Stimulated activated naive B cell treated with anti-CD40 and anti-IgM and Interleukin-4, amounts not matched to agents 10 μg/mL and 1 μg/mL and 100 μg/mL, for 72 hours (primary cell): ENCODE measurements at regions not wholly inside any gene's neighbourhood (a gene's known extent, or its start where the extent isn't known, plus 50 kb on each side); places are given as distances from the start of the nearest gene placed in this dataset.
A peak's percentile ranks its signal among the peaks of the same experiment; 100 is the strongest.

Experiments
- ATAC-seq, 2 donors: fragments of 150-1000 bp; cut with Tn5 transposase; replicated peaks; 2 replicates each; pipeline ENCODE4 v1.10.0; 2021; ENCODE audit warnings: moderate library complexity in 1 of 2
- DNase-seq: peaks from one replicate; pipeline ENCODE4 v3.0.0; 2021
- H3K27ac Mint-ChIP-seq: one replicate; pipeline ENCODE4 v1.8.0; 2022; ENCODE audit warnings: mild to moderate bottlenecking, mixed read lengths
- H3K27me3 Mint-ChIP-seq, 2 donors: one replicate each; pipeline ENCODE4 v1.8.0; 2022; ENCODE audit warnings: mixed read lengths in 2 of 2
- H3K36me3 Mint-ChIP-seq, 2 donors: one replicate each; pipeline ENCODE4 v1.8.0; 2022; ENCODE audit warnings: mixed read lengths in 2 of 2, mild to moderate bottlenecking in 1 of 2
- H3K4me1 Mint-ChIP-seq, 2 donors: one replicate each; pipeline ENCODE4 v1.8.0; 2022; ENCODE audit warnings: mixed read lengths in 2 of 2, mild to moderate bottlenecking in 1 of 2
- H3K4me3 Mint-ChIP-seq, 2 donors: one replicate each; pipeline ENCODE4 v1.8.0; 2022; ENCODE audit warnings: mild to moderate bottlenecking in 2 of 2, mixed read lengths in 2 of 2, moderate library complexity in 1 of 2
- H3K9me3 Mint-ChIP-seq, 2 donors: one replicate each; pipeline ENCODE4 v1.8.0; 2022; ENCODE audit warnings: mixed read lengths in 2 of 2, mild to moderate bottlenecking in 1 of 2

DNA sequence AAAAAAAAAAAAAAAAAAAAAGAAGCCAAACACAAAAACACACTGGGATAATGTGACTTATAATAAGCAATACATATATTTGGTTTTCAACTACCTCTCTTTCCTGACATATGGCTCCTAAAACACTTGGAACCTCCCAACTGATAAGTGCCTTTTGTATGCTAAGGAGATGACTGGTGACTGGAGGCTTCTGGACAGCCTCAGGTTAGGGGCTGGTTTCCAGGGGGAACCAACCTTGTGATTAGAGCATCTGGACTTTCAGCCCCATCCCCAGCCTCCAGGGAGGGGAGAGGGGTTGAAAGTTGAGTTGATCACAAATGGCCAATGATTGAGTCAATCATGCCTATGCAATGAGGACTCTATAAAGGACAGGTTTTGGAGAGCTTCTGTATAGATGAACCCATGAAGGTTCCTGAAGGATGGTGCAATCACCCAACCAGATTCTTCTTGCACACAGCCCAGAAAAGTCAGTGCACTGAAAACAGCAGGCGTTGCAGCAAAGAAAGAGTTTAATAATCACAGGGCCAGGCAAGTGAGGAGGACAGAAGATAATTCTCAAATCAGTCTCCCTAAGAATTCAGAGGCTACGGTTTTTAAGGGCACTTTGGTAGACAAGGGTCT is 276.7 kb downstream of the AUH start:
- Mint-ChIP-seq H3K4me1 (peaks cover 9 to 28% of the 10 kb centered on the region in 2 donors), H3K27ac (no peak overlapping the region), H3K9me3 (peaks cover 0 to 4% of the 10 kb centered on the region in 2 donors), H3K36me3 (peaks cover 0 to 3% of the 10 kb centered on the region in 2 donors), H3K4me3 (no peak overlapping the region), H3K27me3 (peaks cover 0 to 5% of the 10 kb centered on the region in 2 donors)
- ATAC-seq: no peak
- no peak for DNase-seq

GRCh38 chr9:91085517-91086291 is 276.0 kb downstream of the AUH start:
- Mint-ChIP-seq H3K4me1 (peaks cover 12 to 33% of the 10 kb centered on the region in 2 donors), H3K4me3 (no peak overlapping the region), H3K27me3 (peaks cover 0 to 5% of the 10 kb centered on the region in 2 donors), H3K9me3 (peaks cover 0 to 4% of the 10 kb centered on the region in 2 donors), H3K36me3 (peaks cover 0 to 3% of the 10 kb centered on the region in 2 donors), H3K27ac (no peak overlapping the region)
- DNase-seq (no peak), ATAC-seq (peak in 1 of 2 donors; percentile 19)

DNA sequence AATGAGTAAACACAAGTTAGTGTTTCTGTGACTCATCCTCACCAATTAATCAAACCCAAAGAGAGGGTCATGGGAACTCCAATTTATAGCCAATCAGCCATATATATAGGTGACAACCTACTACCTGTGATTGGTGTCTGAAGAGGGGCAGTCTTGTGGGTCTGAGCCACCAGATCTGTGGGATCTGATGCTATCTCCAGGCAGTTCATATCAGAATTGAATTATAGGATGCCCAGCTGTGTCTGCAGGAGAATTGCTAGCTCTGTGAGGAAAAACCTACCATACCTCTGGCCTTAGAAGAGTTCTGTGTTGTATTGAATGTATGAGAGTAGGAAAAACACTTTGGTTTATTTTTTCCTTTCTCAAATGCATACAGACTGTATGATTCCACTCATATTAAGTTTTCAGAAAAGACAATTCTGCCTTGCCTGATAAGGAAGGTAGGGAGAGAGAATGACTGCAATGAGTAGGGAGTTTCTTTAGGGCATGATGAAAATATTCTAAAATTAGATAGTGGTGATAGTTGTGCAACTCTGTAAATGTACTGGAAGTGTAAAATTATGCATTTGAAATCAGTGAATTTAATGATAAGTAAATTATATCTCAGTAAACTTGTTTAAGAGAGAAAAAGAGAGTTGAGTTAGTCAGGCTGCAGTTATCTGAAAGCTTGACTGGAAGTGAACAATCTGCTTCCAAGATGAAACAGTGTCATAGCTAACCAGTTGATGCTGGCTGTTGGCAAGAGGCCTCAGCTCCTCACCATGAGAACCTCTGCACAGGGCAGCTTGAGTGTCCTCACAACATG is 274.9 kb downstream of the AUH start:
- no peak overlapping the region for H3K27ac Mint-ChIP-seq
- no peak overlapping the region for H3K4me3 Mint-ChIP-seq
- DNase-seq (no peak), ATAC-seq (no peak)
- H3K9me3 Mint-ChIP-seq: peaks cover 0 to 4% of the 10 kb centered on the region in 2 donors
- H3K4me1 Mint-ChIP-seq: peaks cover 14 to 39% of the 10 kb centered on the region in 2 donors
- peaks cover 0 to 3% of the 10 kb centered on the region in 2 donors for H3K36me3 Mint-ChIP-seq
- peaks cover 0 to 5% of the 10 kb centered on the region in 2 donors for H3K27me3 Mint-ChIP-seq

DNA sequence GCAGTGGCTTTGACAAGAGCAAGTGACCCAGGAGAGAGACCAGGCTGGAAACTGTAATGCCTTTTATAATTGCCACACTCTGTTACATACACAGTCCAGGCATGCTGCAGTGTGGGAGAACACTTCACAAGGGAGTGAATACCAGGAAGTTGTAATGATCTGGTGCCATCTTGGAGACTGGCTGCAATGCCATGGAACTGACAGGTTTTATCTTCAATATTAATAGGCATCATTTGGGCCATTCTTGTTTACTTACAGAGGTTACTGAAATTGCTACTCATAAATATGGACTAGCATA is 274.3 kb downstream of the AUH start:
- Mint-ChIP-seq H3K27me3 (peaks cover 0 to 5% of the 10 kb centered on the region in 2 donors), H3K27ac (no peak overlapping the region), H3K4me3 (no peak overlapping the region), H3K36me3 (peaks cover 0 to 3% of the 10 kb centered on the region in 2 donors), H3K4me1 (peaks cover 18 to 45% of the 10 kb centered on the region in 2 donors), H3K9me3 (peaks cover 0 to 4% of the 10 kb centered on the region in 2 donors)
- ATAC-seq (no peak), DNase-seq (no peak)

GRCh38 chr9:91089405-91090129 is 272.2 kb downstream of the AUH start:
- H3K36me3 Mint-ChIP-seq: peaks cover 9% of the 10 kb centered on the region in 2 donors
- no peaks in the 10 kb centered on the region for H3K27me3 Mint-ChIP-seq
- no peak overlapping the region for H3K4me3 Mint-ChIP-seq
- ATAC-seq (peak; percentile 64 to 82), DNase-seq (no peak)
- peak overlapping the region; percentile 47 for H3K27ac Mint-ChIP-seq
- peaks cover 25 to 56% of the 10 kb centered on the region in 2 donors for H3K4me1 Mint-ChIP-seq
- H3K9me3 Mint-ChIP-seq: peaks cover 6 to 13% of the 10 kb centered on the region in 2 donors

DNA sequence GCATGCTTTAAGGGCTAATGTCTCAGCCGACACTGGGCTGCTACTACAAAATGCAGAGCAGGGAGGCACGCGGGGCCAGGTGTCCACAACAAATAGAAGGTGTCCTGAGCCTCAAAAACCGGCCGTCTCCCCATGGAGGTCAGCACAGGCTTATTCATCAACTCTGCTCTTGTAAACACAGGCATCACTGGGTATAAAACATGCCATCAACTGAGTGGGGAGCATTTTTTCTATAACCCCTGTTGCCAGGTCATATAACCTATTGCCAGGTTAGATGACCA is 271.6 kb downstream of the AUH start:
- Mint-ChIP-seq H3K36me3 (peaks cover 9% of the 10 kb centered on the region in 2 donors), H3K4me1 (peaks cover 25 to 59% of the 10 kb centered on the region in 2 donors), H3K27me3 (no peaks in the 10 kb centered on the region), H3K4me3 (no peak overlapping the region), H3K27ac (peak overlapping the region; percentile 47), H3K9me3 (peaks cover 6 to 15% of the 10 kb centered on the region in 2 donors)
- ATAC-seq: no peak
- no peak for DNase-seq

GRCh38 chr9:91092214-91092613 is 269.5 kb downstream of the AUH start:
- H3K9me3 Mint-ChIP-seq: peaks cover 6 to 16% of the 10 kb centered on the region in 2 donors
- DNase-seq: no peak

DNA sequence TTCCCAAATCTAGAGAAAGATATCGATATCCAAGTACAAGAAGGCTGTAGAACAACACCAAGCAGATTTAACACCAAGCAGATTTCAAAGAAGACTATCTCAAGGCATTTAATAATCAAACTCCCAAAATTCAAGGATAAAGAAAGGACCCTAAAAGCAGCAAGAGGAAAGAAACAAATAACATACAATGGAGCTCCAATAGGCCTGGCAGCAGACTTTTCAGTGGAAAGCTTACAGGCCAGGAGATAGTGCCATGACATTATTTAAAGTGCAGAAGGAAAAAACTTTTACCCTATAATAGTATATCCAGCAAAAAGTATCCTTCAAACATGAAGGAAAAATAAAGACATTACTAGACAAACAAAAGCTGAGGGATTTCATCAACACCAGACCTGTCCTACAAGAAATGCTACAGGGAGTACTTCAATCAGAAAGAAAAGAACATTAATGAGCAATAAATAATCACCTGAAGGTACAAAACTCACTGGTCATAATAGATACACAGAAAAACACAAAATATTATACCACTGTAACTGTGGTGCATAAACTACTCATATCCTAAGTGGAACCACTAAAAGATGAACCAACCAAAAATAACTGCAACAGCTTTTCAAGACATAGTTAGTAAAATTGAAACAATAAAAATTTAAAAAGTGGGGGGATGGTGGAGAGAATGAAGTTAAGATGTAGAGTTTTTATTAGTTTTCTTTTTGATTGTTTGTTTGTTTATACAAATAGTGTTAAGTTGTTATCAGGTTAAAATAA is 267.2 kb downstream of the AUH start:
- peak in 1 of 2 donors; percentile 48 for ATAC-seq
- Mint-ChIP-seq H3K4me1 (peaks cover 23 to 45% of the 10 kb centered on the region in 2 donors), H3K4me3 (no peak overlapping the region), H3K27ac (no peak overlapping the region), H3K36me3 (peaks cover 9 to 13% of the 10 kb centered on the region in 2 donors), H3K9me3 (peaks cover 6 to 16% of the 10 kb centered on the region in 2 donors), H3K27me3 (peaks cover 0 to 3% of the 10 kb centered on the region in 2 donors)
- no peak for DNase-seq

More at GRCh38 chr9:91092214-91092613, 269.5 kb downstream of the AUH start:
- no peak overlapping the region for H3K4me3 Mint-ChIP-seq
- H3K4me1 Mint-ChIP-seq: peaks cover 25 to 49% of the 10 kb centered on the region in 2 donors
- peak; percentile 67 to 73 for ATAC-seq
- H3K27me3 Mint-ChIP-seq: peaks cover 0 to 3% of the 10 kb centered on the region in 2 donors
- H3K27ac Mint-ChIP-seq: peak overlapping the region; percentile 80
- peaks cover 9 to 13% of the 10 kb centered on the region in 2 donors for H3K36me3 Mint-ChIP-seq

DNA sequence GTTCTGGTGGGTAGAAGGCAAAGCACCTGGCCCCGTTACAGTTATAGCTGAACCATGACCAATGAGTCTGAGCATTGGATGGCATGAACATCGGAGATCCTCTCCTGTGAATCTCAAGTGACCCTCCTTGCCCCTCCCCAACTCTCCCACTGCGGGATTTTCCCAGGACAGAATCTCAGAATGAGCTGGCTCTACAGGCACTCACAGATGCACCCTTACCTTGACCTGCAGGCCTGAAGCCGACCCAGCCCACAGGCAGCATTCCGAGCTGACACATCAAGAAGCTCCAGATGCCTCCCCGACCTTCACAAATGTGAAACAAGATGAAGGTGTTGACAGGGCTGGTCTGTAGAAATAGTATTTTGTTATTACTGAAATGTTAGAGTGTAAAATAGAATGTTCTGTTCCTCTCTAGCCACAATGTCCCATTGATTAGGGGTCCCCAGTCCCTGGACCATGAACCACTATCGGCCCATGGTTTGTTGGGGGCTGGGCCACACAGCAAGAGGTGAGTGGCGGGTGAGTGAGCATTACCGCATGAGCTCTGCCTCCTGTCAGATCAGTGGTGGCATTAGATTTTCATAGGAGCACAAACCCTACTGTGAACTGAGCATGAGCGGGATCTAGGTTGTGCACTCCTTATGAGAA is 263.4 kb downstream of the AUH start:
- Mint-ChIP-seq H3K27ac (no peak overlapping the region), H3K9me3 (peaks cover 6 to 10% of the 10 kb centered on the region in 2 donors), H3K36me3 (peaks cover 9 to 10% of the 10 kb centered on the region in 2 donors), H3K27me3 (peaks cover 0 to 3% of the 10 kb centered on the region in 2 donors), H3K4me3 (no peak overlapping the region), H3K4me1 (peaks cover 25 to 38% of the 10 kb centered on the region in 2 donors)
- DNase-seq: no peak
- ATAC-seq: no peak

- no peak for ATAC-seq
- Mint-ChIP-seq H3K27me3 (peaks cover 0 to 3% of the 10 kb centered on the region in 2 donors), H3K9me3 (peaks cover 0 to 5% of the 10 kb centered on the region in 2 donors), H3K36me3 (peaks cover 2 to 4% of the 10 kb centered on the region in 2 donors), H3K27ac (peak overlapping the region; percentile 1), H3K4me1 (peaks cover 25 to 35% of the 10 kb centered on the region in 2 donors), H3K4me3 (peak overlapping the region; percentile 25 to 34)
- DNase-seq: no peak
These were observed 262.3 kb downstream of the AUH start for GRCh38 chr9:91099436-91099835.

DNA sequence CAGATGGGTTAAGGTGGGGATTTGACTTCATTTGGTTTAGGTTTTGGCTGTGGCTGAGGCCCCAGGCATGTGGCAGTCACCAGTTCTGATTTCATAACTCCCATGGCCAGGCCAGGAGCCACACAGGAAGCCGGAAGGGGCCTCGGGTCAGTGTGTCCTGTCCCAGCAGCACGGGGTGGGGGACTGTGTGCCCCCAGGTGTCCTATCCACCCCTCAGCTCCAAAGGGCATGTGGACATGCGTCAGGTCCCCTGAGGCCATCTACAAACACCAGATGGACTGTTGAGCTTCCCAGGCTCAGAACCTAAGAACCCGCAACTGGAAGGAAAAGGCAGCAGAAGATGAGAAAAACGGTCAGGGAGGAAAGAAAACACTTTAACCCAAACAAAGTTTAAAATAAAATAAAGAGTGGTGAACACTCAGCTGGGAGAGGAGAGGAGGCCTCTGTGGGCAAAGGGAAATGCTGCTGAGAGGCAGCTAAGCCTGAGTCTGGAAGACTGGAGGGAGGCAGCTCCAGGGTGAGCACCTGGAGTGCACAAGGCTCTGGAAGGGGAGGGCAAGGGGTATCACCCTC is 260.8 kb downstream of the AUH start:
- Mint-ChIP-seq H3K36me3 (peaks cover 2 to 4% of the 10 kb centered on the region in 2 donors), H3K9me3 (no peaks in the 10 kb centered on the region), H3K27me3 (peaks cover 0 to 3% of the 10 kb centered on the region in 2 donors), H3K27ac (peak overlapping the region; percentile 32), H3K4me1 (peaks cover 25 to 28% of the 10 kb centered on the region in 2 donors), H3K4me3 (peak overlapping the region in 1 of 2 donors; percentile 2)
- DNase-seq: no peak
- no peak for ATAC-seq

DNA sequence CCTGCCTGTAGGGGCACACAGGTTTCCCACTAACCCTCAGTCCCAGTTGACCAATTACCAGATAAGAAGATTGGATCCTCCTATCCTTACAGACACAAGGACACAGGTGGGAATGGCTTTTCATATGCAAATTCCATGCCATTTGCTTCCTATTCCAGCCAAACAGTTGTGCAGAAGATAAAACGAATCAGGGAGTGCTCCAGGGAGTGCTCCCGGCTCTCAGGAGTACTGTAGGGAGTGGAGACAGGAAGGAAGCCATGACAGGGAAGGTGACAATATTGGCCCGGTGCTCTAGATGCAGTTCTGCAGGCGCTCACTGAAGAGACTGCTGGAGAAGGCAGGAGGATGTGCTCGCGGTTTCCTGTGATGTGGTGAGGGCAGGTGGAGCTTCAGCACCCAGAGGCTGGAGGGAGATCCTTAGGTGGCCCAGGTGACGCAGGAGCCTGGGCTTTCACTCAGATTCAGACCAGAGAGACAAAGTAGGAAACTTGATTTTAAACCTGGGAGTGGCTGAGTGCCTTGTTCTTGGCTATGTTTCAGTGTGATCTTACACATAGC is 260.0 kb downstream of the AUH start:
- H3K36me3 Mint-ChIP-seq: peaks cover 2 to 4% of the 10 kb centered on the region in 2 donors
- no peak overlapping the region for H3K4me3 Mint-ChIP-seq
- H3K27ac Mint-ChIP-seq: no peak overlapping the region
- peaks cover 25 to 32% of the 10 kb centered on the region in 2 donors for H3K4me1 Mint-ChIP-seq
- H3K27me3 Mint-ChIP-seq: peaks cover 0 to 3% of the 10 kb centered on the region in 2 donors
- ATAC-seq (peak; percentile 66 to 70), DNase-seq (no peak)
- H3K9me3 Mint-ChIP-seq: no peaks in the 10 kb centered on the region
